Nephron (organoid): ENCODE measurements at regions not wholly inside any gene's neighbourhood (a gene's known extent, or its start where the extent isn't known, plus 50 kb on each side); places are given as distances from the start of the nearest gene placed in this dataset.
A peak's percentile ranks its signal among the peaks of the same experiment; 100 is the strongest.

Experiments
- H3K27ac Mint-ChIP-seq, 3 experiments: 2 replicates each; pipeline ENCODE4 v1.8.0; 2020; ENCODE audit warnings: mixed read lengths in 3 of 3, mild to moderate bottlenecking in 2 of 3, moderate library complexity in 1 of 3
- H3K27me3 Mint-ChIP-seq: 2 replicates; pipeline ENCODE4 v1.8.0; 2021; ENCODE audit warnings: low read depth, mild to moderate bottlenecking, moderate library complexity, mixed read lengths
- H3K36me3 Mint-ChIP-seq: 2 replicates; pipeline ENCODE4 v1.8.0; 2020; ENCODE audit warnings: low read depth, mixed read lengths
- H3K4me1 Mint-ChIP-seq: 2 replicates; pipeline ENCODE4 v1.8.0; 2020; ENCODE audit warnings: mixed read lengths
- H3K4me3 Mint-ChIP-seq, 3 experiments: 2 replicates each; pipeline ENCODE4 v1.8.0; 2020; ENCODE audit warnings: mild to moderate bottlenecking in 3 of 3, mixed read lengths in 3 of 3, moderate library complexity in 2 of 3
- H3K9me3 Mint-ChIP-seq: 2 replicates; pipeline ENCODE4 v1.8.0; 2020; ENCODE audit warnings: mixed read lengths
- CTCF ChIP-seq, 3 experiments: fragments of 200-600 bp; sonication (generic); IDR thresholded peaks; one replicate each; pipeline ENCODE4 v1.5.0; 2021; ENCODE audit warnings: antibody characterized with exemption in 3 of 3; ENCODE audit not compliant: unreplicated experiment in 3 of 3

DNA sequence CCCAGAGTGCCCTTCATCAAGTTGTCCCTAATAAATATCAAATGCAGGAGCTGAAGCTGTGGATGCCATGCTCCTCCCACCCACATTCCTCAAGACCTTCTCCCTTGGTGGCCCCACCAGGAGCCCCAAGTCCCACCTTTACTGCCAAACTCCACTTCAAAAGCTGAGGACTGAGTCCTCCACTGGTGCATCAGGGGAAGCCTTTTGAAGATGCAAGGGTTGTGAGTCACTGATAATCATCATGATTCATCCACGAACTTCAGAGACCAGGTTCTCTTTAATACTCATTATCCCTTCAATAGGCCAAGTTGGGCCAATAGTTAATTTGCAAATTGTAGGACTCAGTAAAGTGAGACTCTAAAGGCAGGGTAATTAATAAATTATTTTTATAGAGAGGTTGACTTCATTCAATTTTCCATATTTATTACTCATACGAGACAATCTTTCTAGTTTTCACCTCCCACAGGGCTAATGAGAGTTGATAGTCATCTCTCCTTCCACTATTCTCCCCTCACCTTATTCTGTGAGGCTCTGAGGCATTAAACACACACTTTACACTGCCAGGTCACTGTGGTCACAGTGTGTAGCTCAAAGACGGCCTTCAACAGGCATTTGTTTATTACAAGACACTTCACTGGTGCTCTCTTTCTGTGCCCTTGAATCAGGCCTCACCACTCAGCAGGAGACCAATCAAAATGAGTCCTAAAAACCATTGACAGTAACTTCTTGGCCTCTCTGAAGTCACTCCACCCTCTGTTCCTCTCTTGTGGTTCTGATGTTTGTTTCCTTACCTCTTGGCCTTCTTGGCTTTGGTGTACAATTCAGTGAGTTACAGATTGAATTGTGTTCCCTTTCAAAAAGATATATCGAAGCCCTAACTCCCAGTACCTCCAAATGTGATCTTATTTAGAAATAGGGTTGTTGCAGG, 99.9 kb downstream of the TRIB2 start:
- Mint-ChIP-seq H3K4me3 (no peak overlapping the region), H3K36me3 (no peaks in the 10 kb centered on the region), H3K27me3 (no peaks in the 10 kb centered on the region)

DNA sequence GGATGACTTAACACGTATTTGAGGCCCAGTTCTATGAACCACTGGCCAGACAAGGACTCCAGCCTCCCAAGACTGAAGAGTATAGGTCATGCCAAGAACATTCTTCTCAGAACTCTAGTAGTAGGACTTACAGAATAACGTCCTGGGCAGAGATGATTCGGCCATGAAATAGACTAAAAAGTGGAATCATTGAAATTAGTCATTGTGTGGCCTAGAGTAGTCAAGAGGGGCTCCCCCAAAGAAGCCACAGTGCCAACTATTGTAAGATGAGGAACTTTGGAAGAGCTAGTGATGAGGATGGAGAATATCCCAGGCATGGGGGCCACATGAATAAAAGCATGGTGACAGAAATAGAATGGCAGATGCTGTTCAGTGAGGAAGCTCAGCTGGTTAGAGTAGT, 101.1 kb downstream of the TRIB2 start:
- Mint-ChIP-seq H3K4me3 (no peak overlapping the region), H3K9me3 (peaks cover 2% of the 10 kb centered on the region), H3K27me3 (no peaks in the 10 kb centered on the region), H3K27ac (peak overlapping the region in 1 of 3 experiments; percentile 45), H3K4me1 (peaks cover 24% of the 10 kb centered on the region), H3K36me3 (no peaks in the 10 kb centered on the region)
- no peak for TF ChIP-seq CTCF (IDR thresholded peaks at IDR 0.05; ENCODE audit: unreplicated experiment in 3 of 3)

More for the DNA sequence above, 99.9 kb downstream of the TRIB2 start:
- peaks cover 2% of the 10 kb centered on the region for H3K9me3 Mint-ChIP-seq
- H3K4me1 Mint-ChIP-seq = peaks cover 24% of the 10 kb centered on the region
- peak overlapping the region in 1 of 3 experiments; percentile 2 for H3K27ac Mint-ChIP-seq
- TF ChIP-seq CTCF (IDR thresholded peaks at IDR 0.05; ENCODE audit: unreplicated experiment in 3 of 3) = no peak

GRCh38 chr2:12818416-12819102, 101.8 kb downstream of the TRIB2 start:
- H3K4me3 Mint-ChIP-seq = no peak overlapping the region
- peaks cover 2% of the 10 kb centered on the region for H3K9me3 Mint-ChIP-seq
- no peaks in the 10 kb centered on the region for H3K36me3 Mint-ChIP-seq
- peaks cover 27% of the 10 kb centered on the region for H3K4me1 Mint-ChIP-seq
- H3K27me3 Mint-ChIP-seq = peaks cover 3% of the 10 kb centered on the region
- no peak for TF ChIP-seq CTCF (IDR thresholded peaks at IDR 0.05; ENCODE audit: unreplicated experiment in 3 of 3)
- H3K27ac Mint-ChIP-seq = peak overlapping the region; percentile 84 to 95 (median 92)

DNA sequence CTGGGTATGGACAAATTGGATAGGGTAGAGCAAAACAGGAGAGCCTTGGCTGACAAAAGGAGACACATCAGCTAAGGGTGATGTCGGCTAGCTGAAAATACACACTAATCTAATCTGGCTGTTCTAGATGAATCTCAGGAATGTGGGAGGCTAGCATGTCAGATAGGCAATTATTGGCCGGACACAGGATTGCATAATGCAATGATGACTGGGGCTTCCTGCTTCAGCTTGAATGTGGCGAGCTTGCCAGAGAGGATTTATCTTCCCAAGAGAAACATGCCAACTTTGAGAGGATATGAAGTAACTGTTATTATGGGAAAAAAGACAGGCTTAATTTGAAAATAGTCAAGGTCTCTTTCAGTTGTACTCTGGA, 102.4 kb downstream of the TRIB2 start:
- H3K27me3 Mint-ChIP-seq = peaks cover 4% of the 10 kb centered on the region
- H3K27ac Mint-ChIP-seq = peak overlapping the region; percentile 84 to 95 (median 92)
- H3K4me3 Mint-ChIP-seq = no peak overlapping the region
- peaks cover 32% of the 10 kb centered on the region for H3K4me1 Mint-ChIP-seq
- H3K9me3 Mint-ChIP-seq = peaks cover 2% of the 10 kb centered on the region
- TF ChIP-seq CTCF (IDR thresholded peaks at IDR 0.05; ENCODE audit: unreplicated experiment in 3 of 3) = no peak
- H3K36me3 Mint-ChIP-seq = no peaks in the 10 kb centered on the region

GRCh38 chr2:12819721-12820120, 103.0 kb downstream of the TRIB2 start:
- Mint-ChIP-seq H3K27me3 (peaks cover 4% of the 10 kb centered on the region), H3K9me3 (peaks cover 2% of the 10 kb centered on the region), H3K27ac (peak overlapping the region; percentile 84 to 95 (median 92)), H3K36me3 (no peaks in the 10 kb centered on the region), H3K4me1 (peaks cover 39% of the 10 kb centered on the region), H3K4me3 (no peak overlapping the region)
- no peak for TF ChIP-seq CTCF (IDR thresholded peaks at IDR 0.05; ENCODE audit: unreplicated experiment in 3 of 3)
